ENCODE measurements at regions not wholly inside any gene's neighbourhood (a gene's known extent, or its start where the extent isn't known, plus 50 kb on each side); places are given as distances from the start of the nearest gene placed in this dataset.

DNA sequence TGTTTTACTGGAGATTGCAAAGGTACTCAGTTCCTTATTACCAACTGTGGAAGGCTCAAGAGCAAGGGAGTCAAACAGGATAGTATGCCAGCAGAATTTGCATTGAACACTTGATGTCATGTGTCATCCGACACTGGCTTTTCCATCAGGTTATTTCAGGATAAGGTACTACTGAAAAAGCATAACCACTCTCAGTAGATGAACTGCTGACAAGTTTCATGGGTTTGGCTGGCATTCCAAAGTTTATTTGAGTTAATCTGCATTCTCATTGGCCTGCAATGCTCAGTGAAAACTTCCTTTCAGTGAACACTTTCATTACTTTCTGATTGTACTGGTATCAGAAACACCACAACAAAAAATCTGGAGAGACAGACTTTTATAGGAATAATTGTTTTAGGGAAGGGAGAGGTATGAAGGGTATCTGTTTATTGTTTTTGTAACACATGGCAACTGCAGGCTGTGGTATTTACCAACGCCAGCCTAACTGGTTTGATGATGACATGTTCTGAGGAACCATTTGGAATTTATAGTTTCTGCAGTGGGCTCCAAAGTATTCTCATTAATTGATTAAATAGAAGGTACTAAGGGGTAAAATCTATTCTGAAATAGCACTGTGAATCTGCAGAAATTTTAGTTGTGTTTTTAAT, 345.7 kb upstream of the NR3C2 start:
- CTCF ChIA-PET = no interaction called here
- POLR2A ChIA-PET = no interaction called here
- DNase-seq (ENCODE audit: low read depth, low spot score) = no peak
- TF ChIP-seq, protein P1, sequence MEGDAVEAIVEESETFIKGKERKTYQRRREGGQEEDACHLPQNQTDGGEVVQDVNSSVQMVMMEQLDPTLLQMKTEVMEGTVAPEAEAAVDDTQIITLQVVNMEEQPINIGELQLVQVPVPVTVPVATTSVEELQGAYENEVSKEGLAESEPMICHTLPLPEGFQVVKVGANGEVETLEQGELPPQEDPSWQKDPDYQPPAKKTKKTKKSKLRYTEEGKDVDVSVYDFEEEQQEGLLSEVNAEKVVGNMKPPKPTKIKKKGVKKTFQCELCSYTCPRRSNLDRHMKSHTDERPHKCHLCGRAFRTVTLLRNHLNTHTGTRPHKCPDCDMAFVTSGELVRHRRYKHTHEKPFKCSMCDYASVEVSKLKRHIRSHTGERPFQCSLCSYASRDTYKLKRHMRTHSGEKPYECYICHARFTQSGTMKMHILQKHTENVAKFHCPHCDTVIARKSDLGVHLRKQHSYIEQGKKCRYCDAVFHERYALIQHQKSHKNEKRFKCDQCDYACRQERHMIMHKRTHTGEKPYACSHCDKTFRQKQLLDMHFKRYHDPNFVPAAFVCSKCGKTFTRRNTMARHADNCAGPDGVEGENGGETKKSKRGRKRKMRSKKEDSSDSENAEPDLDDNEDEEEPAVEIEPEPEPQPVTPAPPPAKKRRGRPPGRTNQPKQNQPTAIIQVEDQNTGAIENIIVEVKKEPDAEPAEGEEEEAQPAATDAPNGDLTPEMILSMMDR (IDR thresholded peaks at IDR 0.05; ENCODE audit: insufficient read depth, low read length, missing control alignments) = no peak
- H3K4me3 ChIP-seq (ENCODE audit: low read depth, low read length) = no peak overlapping the region

DNA sequence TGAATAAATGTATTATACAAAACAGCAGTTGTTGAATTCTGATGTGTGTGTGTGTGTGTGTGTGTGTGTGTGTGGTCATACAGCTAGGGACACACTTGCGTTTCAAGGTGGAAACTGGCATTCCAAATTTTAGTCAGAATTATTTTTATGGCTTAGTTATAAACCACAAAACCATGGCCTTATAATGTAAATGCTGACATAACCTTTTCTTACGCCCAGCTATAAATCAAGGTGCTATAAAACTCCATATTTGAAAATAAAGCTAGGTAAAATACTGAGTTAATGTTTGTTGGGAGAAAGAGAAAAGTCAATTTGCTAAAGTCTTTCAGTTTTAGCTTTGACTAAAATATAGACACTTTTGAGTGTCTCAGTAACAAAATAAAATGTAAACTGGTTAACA, 345.1 kb upstream of the NR3C2 start:
- TF ChIP-seq, protein P1 (IDR thresholded peaks at IDR 0.05; ENCODE audit: insufficient read depth, low read length, missing control alignments) = no peak
- ChIA-PET POLR2A (no interaction called here), CTCF (no interaction called here)
- DNase-seq (ENCODE audit: low read depth, low spot score) = no peak
- no peak overlapping the region for H3K4me3 ChIP-seq (ENCODE audit: low read depth, low read length)

DNA sequence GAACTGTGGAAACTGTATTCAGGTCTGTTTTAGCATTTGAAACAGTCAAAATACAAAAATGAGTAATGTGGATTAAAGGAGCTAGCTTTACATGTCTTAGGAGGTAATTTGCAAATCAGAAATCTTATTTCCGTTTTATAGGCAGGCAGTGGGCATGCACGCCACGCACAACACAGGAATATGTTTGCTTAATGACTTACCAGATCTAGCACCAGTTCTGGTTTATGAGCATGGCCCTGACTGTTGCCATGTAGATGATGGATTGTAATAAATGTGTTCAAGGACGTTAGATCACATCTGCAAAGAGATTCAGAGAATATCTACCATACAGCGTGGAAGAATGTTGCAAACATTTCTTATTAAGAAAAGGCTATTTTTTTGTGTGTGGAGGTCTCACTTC, 344.5 kb upstream of the NR3C2 start:
- TF ChIP-seq, protein P1 (IDR thresholded peaks at IDR 0.05; ENCODE audit: insufficient read depth, low read length, missing control alignments) = no peak
- CTCF ChIA-PET = no interaction called here
- no peak for DNase-seq (ENCODE audit: low read depth, low spot score)
- H3K4me3 ChIP-seq (ENCODE audit: low read depth, low read length) = no peak overlapping the region
- POLR2A ChIA-PET = no interaction called here

DNA sequence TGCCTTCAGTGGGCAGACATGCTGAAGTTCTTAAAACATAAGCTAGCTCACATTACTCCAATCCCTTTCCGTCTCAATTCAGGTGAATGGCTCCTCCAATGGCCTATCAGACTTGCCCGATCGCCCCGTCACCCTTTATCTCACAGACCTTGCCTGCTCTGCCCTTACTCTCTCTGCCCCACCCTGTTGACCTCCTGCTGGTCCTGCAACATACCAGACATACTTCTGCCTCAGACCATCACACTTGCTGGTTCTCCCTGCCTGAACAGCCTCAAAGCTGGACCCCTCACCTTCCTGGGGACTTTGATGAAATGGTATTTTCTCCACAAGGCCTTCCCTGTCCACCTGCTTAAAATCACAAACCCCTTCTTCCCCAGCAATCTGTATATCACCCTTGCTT, 340.1 kb upstream of the NR3C2 start:
- no peak overlapping the region for H3K4me3 ChIP-seq (ENCODE audit: low read depth, low read length)
- ChIA-PET CTCF (no interaction called here), POLR2A (no interaction called here)

DNA sequence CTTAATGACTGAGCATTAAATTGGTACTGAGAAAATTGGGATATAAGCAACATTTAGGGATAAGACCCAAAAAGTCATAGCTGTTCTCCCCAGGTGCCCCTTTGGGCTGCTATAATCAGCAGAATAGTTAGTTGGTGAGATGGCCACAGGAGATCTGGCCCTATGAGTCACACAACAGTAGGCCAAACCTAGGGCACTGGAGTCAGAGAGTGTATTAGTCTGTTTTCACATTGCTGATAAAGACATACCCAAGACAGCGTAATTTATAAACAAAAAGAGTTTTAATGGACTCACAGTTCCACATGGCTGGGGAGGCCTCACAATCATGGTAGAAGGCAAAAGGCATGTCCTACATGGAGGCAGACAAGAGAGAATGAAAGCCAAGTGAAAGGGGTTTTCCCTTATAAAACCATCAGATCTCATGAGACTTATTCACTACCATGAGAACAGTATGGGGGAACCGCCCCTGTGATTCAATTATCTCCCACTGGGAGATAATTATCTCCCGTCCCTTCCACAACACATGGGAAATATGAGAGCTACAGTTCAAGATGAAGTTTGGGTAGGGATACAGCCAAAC, 338.3 kb upstream of the NR3C2 start:
- ChIA-PET CTCF (no interaction called here), POLR2A (no interaction called here)
- no peak overlapping the region for H3K4me3 ChIP-seq (ENCODE audit: low read depth, low read length)
- TF ChIP-seq, protein P1 (IDR thresholded peaks at IDR 0.05; ENCODE audit: insufficient read depth, low read length, missing control alignments) = no peak
- DNase-seq (ENCODE audit: low read depth, low spot score) = no peak

More for the DNA sequence above, 340.1 kb upstream of the NR3C2 start:
- TF ChIP-seq, protein P1 (IDR thresholded peaks at IDR 0.05; ENCODE audit: insufficient read depth, low read length, missing control alignments) = no peak
- DNase-seq (ENCODE audit: low read depth, low spot score) = no peak

DNA sequence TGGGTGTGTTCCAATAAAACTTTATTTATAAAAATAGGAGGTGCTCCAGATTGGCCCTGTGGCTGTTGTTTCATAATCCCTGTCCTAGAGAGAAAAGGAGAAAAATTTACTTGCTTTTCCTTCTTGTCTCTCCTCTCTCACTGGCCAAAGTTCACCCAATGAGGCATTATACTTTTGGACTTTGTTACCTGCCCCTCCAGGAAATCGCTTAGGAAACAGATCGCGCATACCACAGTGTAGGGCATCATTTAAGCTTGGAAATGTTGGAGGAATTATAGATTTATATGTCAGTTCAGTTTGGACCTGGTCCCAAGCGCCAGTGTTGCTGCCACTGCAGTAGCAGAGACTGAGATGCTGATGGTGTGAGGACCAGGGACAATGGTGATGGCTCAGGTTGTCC, 337.6 kb upstream of the NR3C2 start:
- TF ChIP-seq, protein P1 (IDR thresholded peaks at IDR 0.05; ENCODE audit: insufficient read depth, low read length, missing control alignments) = no peak
- ChIA-PET POLR2A (no interaction called here), CTCF (no interaction called here)

More for the DNA sequence above, 337.6 kb upstream of the NR3C2 start:
- DNase-seq (ENCODE audit: low read depth, low spot score) = no peak
- H3K4me3 ChIP-seq (ENCODE audit: low read depth, low read length) = no peak overlapping the region
